Parathyroid adenoma (tissue), 2 donors: ENCODE measurements at regions not wholly inside any gene's neighbourhood (a gene's known extent, or its start where the extent isn't known, plus 50 kb on each side); places are given as distances from the start of the nearest gene placed in this dataset.

Experiments
- H2AFZ ChIP-seq: fragments of 300-600 bp; sonication (generic); one replicate; pipeline ENCODE4 v1.7.0; 2017; ENCODE audit warnings: antibody characterized with exemption, mild to moderate bottlenecking
- H3K27ac ChIP-seq: fragments of 300-600 bp; sonication (generic); one replicate; pipeline ENCODE4 v1.7.0; 2017
- H3K27me3 ChIP-seq: fragments of 300-600 bp; sonication (generic); one replicate; pipeline ENCODE4 v1.7.0; 2017; ENCODE audit warnings: low read length; ENCODE audit not compliant: control insufficient read depth, insufficient read depth
- H3K36me3 ChIP-seq: fragments of 300-600 bp; sonication (generic); one replicate; pipeline ENCODE4 v1.7.0; 2017; ENCODE audit warnings: low read length; ENCODE audit not compliant: control insufficient read depth, insufficient read depth
- H3K4me1 ChIP-seq: fragments of 300-600 bp; sonication (generic); one replicate; pipeline ENCODE4 v1.7.0; 2017; ENCODE audit warnings: control low read depth
- H3K4me2 ChIP-seq: fragments of 300-600 bp; sonication (generic); one replicate; pipeline ENCODE4 v1.7.0; 2017; ENCODE audit warnings: low read length
- H3K4me3 ChIP-seq: fragments of 300-600 bp; sonication (generic); one replicate; pipeline ENCODE4 v1.7.0; 2017; ENCODE audit warnings: low read depth, low read length
- H3K79me2 ChIP-seq: fragments of 300-600 bp; sonication (generic); one replicate; pipeline ENCODE4 v1.7.0; 2017; ENCODE audit warnings: control low read depth
- H3K9ac ChIP-seq: fragments of 300-600 bp; sonication (generic); one replicate; pipeline ENCODE4 v1.7.0; 2017; ENCODE audit warnings: mild to moderate bottlenecking
- H3K9me3 ChIP-seq: fragments of 300-600 bp; sonication (generic); one replicate; pipeline ENCODE4 v1.7.0; 2017; ENCODE audit warnings: low read length; ENCODE audit not compliant: control insufficient read depth
- TF ChIP-seq, protein P1 (sequence below): fragments of 300-600 bp; sonication (generic); IDR thresholded peaks from one replicate; pipeline ENCODE4 v1.7.0; 2017; ENCODE audit warnings: antibody characterized with exemption, mild to moderate bottlenecking
- donor health status: primary hyperparathyroidism.

GRCh38 chr4:114512595-114513295 lies 85.9 kb upstream of the UGT8 start:
- TF ChIP-seq, protein P1, sequence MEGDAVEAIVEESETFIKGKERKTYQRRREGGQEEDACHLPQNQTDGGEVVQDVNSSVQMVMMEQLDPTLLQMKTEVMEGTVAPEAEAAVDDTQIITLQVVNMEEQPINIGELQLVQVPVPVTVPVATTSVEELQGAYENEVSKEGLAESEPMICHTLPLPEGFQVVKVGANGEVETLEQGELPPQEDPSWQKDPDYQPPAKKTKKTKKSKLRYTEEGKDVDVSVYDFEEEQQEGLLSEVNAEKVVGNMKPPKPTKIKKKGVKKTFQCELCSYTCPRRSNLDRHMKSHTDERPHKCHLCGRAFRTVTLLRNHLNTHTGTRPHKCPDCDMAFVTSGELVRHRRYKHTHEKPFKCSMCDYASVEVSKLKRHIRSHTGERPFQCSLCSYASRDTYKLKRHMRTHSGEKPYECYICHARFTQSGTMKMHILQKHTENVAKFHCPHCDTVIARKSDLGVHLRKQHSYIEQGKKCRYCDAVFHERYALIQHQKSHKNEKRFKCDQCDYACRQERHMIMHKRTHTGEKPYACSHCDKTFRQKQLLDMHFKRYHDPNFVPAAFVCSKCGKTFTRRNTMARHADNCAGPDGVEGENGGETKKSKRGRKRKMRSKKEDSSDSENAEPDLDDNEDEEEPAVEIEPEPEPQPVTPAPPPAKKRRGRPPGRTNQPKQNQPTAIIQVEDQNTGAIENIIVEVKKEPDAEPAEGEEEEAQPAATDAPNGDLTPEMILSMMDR, result no peak
- Histone ChIP-seq H3K27me3 (no peaks in the 10 kb centered on the region), H3K79me2 (no peaks in the 10 kb centered on the region), H3K4me1 (no peaks in the 10 kb centered on the region), H2AFZ (no peak overlapping the region), H3K9ac (no peak overlapping the region), H3K4me3 (no peak overlapping the region), H3K4me2 (no peak overlapping the region), H3K27ac (no peak overlapping the region), H3K9me3 (no peaks in the 10 kb centered on the region), H3K36me3 (no peaks in the 10 kb centered on the region)

GRCh38 chr4:114519368-114519767 lies 79.2 kb upstream of the UGT8 start:
- no peak overlapping the region for H2AFZ ChIP-seq
- no peak overlapping the region for H3K27ac ChIP-seq
- H3K36me3 ChIP-seq, result no peaks in the 10 kb centered on the region
- no peaks in the 10 kb centered on the region for H3K9me3 ChIP-seq
- H3K4me3 ChIP-seq, result no peak overlapping the region
- H3K27me3 ChIP-seq, result no peaks in the 10 kb centered on the region
- no peaks in the 10 kb centered on the region for H3K79me2 ChIP-seq
- H3K4me1 ChIP-seq, result no peaks in the 10 kb centered on the region
- TF ChIP-seq, protein P1, result no peak
- no peak overlapping the region for H3K4me2 ChIP-seq
- no peak overlapping the region for H3K9ac ChIP-seq

DNA sequence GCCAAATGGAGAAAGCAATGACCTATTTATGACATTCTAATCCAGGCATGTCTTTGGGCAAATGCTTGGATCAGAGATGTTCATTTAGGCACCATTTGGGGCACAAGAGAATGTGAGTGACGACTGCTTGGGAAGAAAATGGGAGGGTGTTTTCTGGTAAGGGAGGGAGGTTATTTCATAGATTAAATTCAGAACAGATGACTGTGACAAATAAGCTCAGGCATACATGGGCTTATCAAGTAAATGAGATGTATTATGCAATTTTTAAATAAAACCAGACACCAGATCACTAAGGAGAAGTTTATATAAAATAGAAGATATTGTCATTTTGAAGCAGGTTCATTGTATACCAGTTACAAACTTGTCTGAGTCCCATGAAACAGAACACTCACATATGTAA lies 71.4 kb upstream of the UGT8 start:
- Histone ChIP-seq H3K9me3 (no peaks in the 10 kb centered on the region), H3K79me2 (no peaks in the 10 kb centered on the region), H3K9ac (no peak overlapping the region), H3K27me3 (no peaks in the 10 kb centered on the region), H3K4me1 (no peaks in the 10 kb centered on the region), H2AFZ (no peak overlapping the region), H3K36me3 (no peaks in the 10 kb centered on the region), H3K4me3 (no peak overlapping the region), H3K4me2 (no peak overlapping the region), H3K27ac (no peak overlapping the region)
- TF ChIP-seq, protein P1, result no peak

DNA sequence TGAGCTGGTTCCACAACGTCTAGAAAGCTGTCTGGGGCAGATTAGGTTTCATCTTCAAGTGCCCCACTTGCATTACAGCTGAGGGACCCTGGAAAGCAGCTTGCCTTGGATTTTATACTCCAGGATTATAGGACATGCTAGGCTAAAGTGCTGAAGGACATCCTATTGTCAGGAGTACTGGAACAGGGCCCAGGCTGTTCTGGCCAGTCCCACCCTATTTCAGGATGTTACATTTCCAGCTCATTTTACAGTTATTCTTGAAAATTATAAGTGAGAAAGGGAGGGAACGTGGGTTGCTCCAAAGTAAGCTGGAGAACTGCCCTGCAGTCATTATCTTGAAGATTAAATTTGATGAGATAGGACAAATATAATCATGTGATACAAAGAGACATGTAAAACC lies 71.0 kb upstream of the UGT8 start:
- H3K9me3 ChIP-seq, result no peaks in the 10 kb centered on the region
- no peak overlapping the region for H3K27ac ChIP-seq
- no peak overlapping the region for H3K4me3 ChIP-seq
- no peak overlapping the region for H3K9ac ChIP-seq
- H3K36me3 ChIP-seq, result no peaks in the 10 kb centered on the region
- no peaks in the 10 kb centered on the region for H3K27me3 ChIP-seq
- TF ChIP-seq, protein P1, result no peak
- H3K79me2 ChIP-seq, result no peaks in the 10 kb centered on the region
- no peaks in the 10 kb centered on the region for H3K4me1 ChIP-seq
- H2AFZ ChIP-seq, result no peak overlapping the region
- H3K4me2 ChIP-seq, result no peak overlapping the region

- H3K9ac ChIP-seq, result no peak overlapping the region
- H3K4me2 ChIP-seq, result no peak overlapping the region
- no peaks in the 10 kb centered on the region for H3K36me3 ChIP-seq
- no peak overlapping the region for H3K27ac ChIP-seq
- H2AFZ ChIP-seq, result no peak overlapping the region
- no peaks in the 10 kb centered on the region for H3K27me3 ChIP-seq
- TF ChIP-seq, protein P1, result no peak
- no peaks in the 10 kb centered on the region for H3K9me3 ChIP-seq
- no peak overlapping the region for H3K4me3 ChIP-seq
- H3K79me2 ChIP-seq, result no peaks in the 10 kb centered on the region
- no peaks in the 10 kb centered on the region for H3K4me1 ChIP-seq
Measured at GRCh38 chr4:114535725-114536124, 62.9 kb upstream of the UGT8 start.
